ENCODE measurements at regions not wholly inside any gene's neighbourhood (a gene's known extent, or its start where the extent isn't known, plus 50 kb on each side); places are given as distances from the start of the nearest gene placed in this dataset.

DNA sequence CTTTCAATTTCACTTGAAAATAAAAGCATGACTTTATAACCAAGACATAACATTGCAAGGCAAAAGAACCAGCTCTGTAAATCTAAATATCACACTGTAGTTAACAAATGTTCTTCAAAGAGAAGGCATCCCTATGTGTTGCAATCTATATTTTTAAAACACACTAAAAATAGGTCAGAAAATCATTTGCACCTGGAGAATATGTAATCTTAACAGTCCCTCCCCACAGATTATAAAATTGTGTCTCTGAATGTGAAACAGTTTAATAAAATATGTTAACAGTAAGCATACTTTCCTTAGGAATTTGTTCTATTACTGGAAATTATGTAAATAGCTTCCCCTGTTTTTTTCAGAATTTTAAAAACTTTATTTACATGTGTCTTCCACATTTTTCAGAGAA is 351.9 kb downstream of the COL12A1 start:
- no peak for TF ChIP-seq POLR2AphosphoS5 (IDR thresholded peaks at IDR 0.05; ENCODE audit: low read depth, low read length)
- no peak for TF ChIP-seq SIN3A (IDR thresholded peaks at IDR 0.05; ENCODE audit: borderline replicate concordance, insufficient read depth, low read length)
- no peak for TF ChIP-seq FOXP2 (optimal IDR thresholded peaks at IDR 0.05; ENCODE audit: borderline replicate concordance, extremely low read depth, extremely low read length, insufficient read depth)

Measured in PFSK-1 (cell line).